ENCODE measurements at regions not wholly inside any gene's neighbourhood (a gene's known extent, or its start where the extent isn't known, plus 50 kb on each side); places are given as distances from the start of the nearest gene placed in this dataset.
A peak's percentile ranks its signal among the peaks of the same experiment; 100 is the strongest.

DNA sequence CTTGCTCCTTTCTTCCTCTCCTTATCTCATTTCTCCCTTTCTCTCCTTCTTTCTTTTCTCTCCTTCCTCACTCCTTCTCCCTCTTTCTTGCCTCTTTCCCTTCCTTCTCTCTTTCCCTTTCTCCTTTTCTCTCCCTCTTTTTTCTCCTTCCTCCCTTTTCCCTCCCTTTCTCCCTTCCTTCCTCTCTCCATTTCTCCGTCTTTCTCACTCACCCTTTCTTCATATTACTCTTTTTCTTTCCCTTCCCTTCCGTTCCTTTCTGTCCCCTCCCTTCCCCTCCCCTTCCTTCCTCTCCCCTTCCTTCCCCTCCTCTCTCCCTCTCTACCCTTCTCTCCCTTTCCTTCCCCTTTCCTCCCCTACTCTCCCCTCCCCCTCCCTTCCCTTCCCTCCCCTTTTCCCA, 240.8 kb downstream of the HS3ST3B1 start:
- ATAC-seq, result no peak
- no peak overlapping the region for H2AFZ ChIP-seq (ENCODE audit: low read depth, low read length)
- CTCF ChIA-PET (ENCODE audit: low intra/inter-chr PET ratio), result no interaction called here
- no TSS peak for BruUV-seq (replicated peaks)
- no peaks in the 10 kb centered on the region for H3K36me3 ChIP-seq (ENCODE audit: control insufficient read depth, insufficient read depth, low read length)
- in situ Hi-C loops (cut with MboI) (no loop called here), intact Hi-C loops (cut with micrococcal nuclease) (no loop called here)
- POLR2A ChIA-PET, result no interaction called here
- H3K9me3 ChIP-seq (replicated peaks; ENCODE audit: control insufficient read depth, insufficient read depth, low read depth, low read length), result no peaks in the 10 kb centered on the region
- H3K27me3 ChIP-seq (ENCODE audit: control insufficient read depth in 2 of 2, insufficient read depth in 2 of 2, low read length in 2 of 2), result peaks cover 0 to 5% of the 10 kb centered on the region in 2 experiments; a peak in 1 of 5 replicates
- TF ChIP-seq, protein P1, sequence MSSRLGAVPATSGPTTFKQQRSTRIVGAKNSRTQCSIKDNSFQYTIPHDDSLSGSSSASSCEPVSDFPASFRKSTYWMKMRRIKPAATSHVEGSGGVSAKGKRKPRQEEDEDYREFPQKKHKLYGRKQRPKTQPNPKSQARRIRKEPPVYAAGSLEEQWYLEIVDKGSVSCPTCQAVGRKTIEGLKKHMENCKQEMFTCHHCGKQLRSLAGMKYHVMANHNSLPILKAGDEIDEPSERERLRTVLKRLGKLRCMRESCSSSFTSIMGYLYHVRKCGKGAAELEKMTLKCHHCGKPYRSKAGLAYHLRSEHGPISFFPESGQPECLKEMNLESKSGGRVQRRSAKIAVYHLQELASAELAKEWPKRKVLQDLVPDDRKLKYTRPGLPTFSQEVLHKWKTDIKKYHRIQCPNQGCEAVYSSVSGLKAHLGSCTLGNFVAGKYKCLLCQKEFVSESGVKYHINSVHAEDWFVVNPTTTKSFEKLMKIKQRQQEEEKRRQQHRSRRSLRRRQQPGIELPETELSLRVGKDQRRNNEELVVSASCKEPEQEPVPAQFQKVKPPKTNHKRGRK (tag; IDR thresholded peaks at IDR 0.05), result peak; percentile 65
- TF ChIP-seq THRAP3 (IDR thresholded peaks at IDR 0.05; ENCODE audit: borderline replicate concordance), result no peak
- no peaks in the 10 kb centered on the region for H4K20me1 ChIP-seq (replicated peaks; ENCODE audit: control insufficient read depth, insufficient read depth, low read length)
- H3K27ac ChIP-seq (ENCODE audit: extremely low read depth, low read depth, low read length), result no peak overlapping the region
- H3K79me2 ChIP-seq (ENCODE audit: control insufficient read depth, insufficient read depth, low read length), result no peaks in the 10 kb centered on the region
- no peaks in the 10 kb centered on the region for H3K9me1 ChIP-seq (ENCODE audit: control insufficient read depth, insufficient read depth, low read length)
- H3K4me1 ChIP-seq (replicated peaks in 1 of 2; ENCODE audit: control insufficient read depth in 2 of 2, insufficient read depth in 2 of 2, low read length in 2 of 2), result no peaks in the 10 kb centered on the region
- no peak for DNase-seq (ENCODE audit: extremely low read depth in 1 of 4, low spot score in 3 of 4)
- no peak overlapping the region for H3K4me3 ChIP-seq
- WGBS (ENCODE audit: insufficient coverage, low coverage, missing lambda C conversion rate), result 0% methylated on average over 1 of the region's 2 CpGs
- FAIRE-seq, result no peak
- no peak overlapping the region for H3K4me2 ChIP-seq (ENCODE audit: insufficient read depth, low read length)
- no peak overlapping the region for H3K9ac ChIP-seq (ENCODE audit: insufficient read depth in 1 of 2, low read depth in 2 of 2, low read length in 2 of 2)

DNA sequence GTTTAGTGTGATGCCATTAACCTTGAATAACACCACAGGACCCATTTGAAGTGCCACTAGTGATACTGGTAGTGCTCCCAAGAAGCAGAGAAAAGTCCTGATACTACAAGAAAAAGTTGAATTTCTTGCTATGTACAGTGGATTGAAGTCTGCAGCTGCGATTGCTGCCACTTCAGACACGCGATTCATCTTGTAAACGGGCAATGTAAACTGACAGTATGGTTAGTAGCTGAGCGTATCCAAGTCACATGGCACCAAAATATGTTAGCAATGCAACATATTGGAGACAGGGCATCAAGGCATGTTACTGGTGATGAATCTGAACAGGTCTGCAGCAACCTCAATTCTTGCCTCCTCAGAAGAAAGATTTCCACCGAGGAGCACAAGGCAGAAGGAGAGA, 238.9 kb downstream of the HS3ST3B1 start:
- FAIRE-seq (no peak), DNase-seq (ENCODE audit: extremely low read depth in 1 of 4, low spot score in 3 of 4) (no peak), ATAC-seq (no peak)
- H3K9me3 ChIP-seq (replicated peaks; ENCODE audit: control insufficient read depth, insufficient read depth, low read depth, low read length), result no peaks in the 10 kb centered on the region
- ChIA-PET POLR2A (no interaction called here), CTCF (ENCODE audit: low intra/inter-chr PET ratio) (no interaction called here)
- no peak for TF ChIP-seq RBBP5 (IDR thresholded peaks at IDR 0.05; ENCODE audit: borderline replicate concordance, insufficient read depth, low read length, poor library complexity, severe bottlenecking)
- TF ChIP-seq CXXC5 (CRISPR knock-in tag; IDR thresholded peaks at IDR 0.05), result no peak
- TF ChIP-seq CBFA2T3 (IDR thresholded peaks at IDR 0.05), result no peak
- H3K27me3 ChIP-seq (ENCODE audit: control insufficient read depth in 2 of 2, insufficient read depth in 2 of 2, low read length in 2 of 2), result no peaks in the 10 kb centered on the region
- H3K9ac ChIP-seq (ENCODE audit: insufficient read depth in 1 of 2, low read depth in 2 of 2, low read length in 2 of 2), result no peak overlapping the region
- WGBS (ENCODE audit: insufficient coverage, low coverage, missing lambda C conversion rate), result under 1% methylated on average over 6 of the region's 6 CpGs
- H3K27ac ChIP-seq (ENCODE audit: extremely low read depth, low read depth, low read length), result no peak overlapping the region
- no peak overlapping the region for H2AFZ ChIP-seq (ENCODE audit: low read depth, low read length)
- H3K4me3 ChIP-seq, result no peak overlapping the region
- no peak overlapping the region for H3K4me2 ChIP-seq (ENCODE audit: insufficient read depth, low read length)
- intact Hi-C loops (cut with micrococcal nuclease) (no loop called here), in situ Hi-C loops (cut with MboI) (no loop called here)
- H3K4me1 ChIP-seq (replicated peaks in 1 of 2; ENCODE audit: control insufficient read depth in 2 of 2, insufficient read depth in 2 of 2, low read length in 2 of 2), result no peaks in the 10 kb centered on the region
- H3K36me3 ChIP-seq (ENCODE audit: control insufficient read depth, insufficient read depth, low read length), result no peaks in the 10 kb centered on the region
- no peaks in the 10 kb centered on the region for H4K20me1 ChIP-seq (replicated peaks; ENCODE audit: control insufficient read depth, insufficient read depth, low read length)
- no peaks in the 10 kb centered on the region for H3K79me2 ChIP-seq (ENCODE audit: control insufficient read depth, insufficient read depth, low read length)
- no TSS peak for BruUV-seq (replicated peaks)
- H3K9me1 ChIP-seq (ENCODE audit: control insufficient read depth, insufficient read depth, low read length), result no peaks in the 10 kb centered on the region
